K562 (cell line): ENCODE measurements at regions not wholly inside any gene's neighbourhood (a gene's known extent, or its start where the extent isn't known, plus 50 kb on each side); places are given as distances from the start of the nearest gene placed in this dataset.

ENCODE experiments used
- ATAC-seq: fragments of 200-7000 bp; cut with Tn5 transposase; 3 replicates; pipeline ENCODE4 v1.9.1; 2020; ENCODE audit warnings: moderate library complexity
- BruUV-seq: library from RNA; stranded (reverse); fragments of 400-500 nt; replicated peaks from 2 replicates; lab custom pipeline; 2021; lab: Mats Ljungman, UMichigan
- CTCF ChIA-PET: fragments of 300-600 bp; formaldehyde crosslinking; extraction: SDS; loops from one replicate; lab custom pipeline; 2021; ENCODE audit warnings: low intra/inter-chr PET ratio; lab: Yijun Ruan, JAX
- POLR2A ChIA-PET: fragments of 300-600, 350-650 bp; sonication (Branson Sonifier 250); formaldehyde crosslinking; extraction: SDS; loops from one replicate; lab custom pipeline; 2021; ENCODE audit warnings: antibody characterized with exemption, inconsistent platforms; lab: Yijun Ruan, JAX
- DNase-seq, 4 experiments: peaks; one replicate each; pipeline versions ENCODE4 v3.0.0 to v3.0.0-alpha.2; 2011 to 2018; ENCODE audit warnings: low spot score in 3 of 4, mixed read lengths in 3 of 4; ENCODE audit errors: extremely low read depth in 1 of 4
- FAIRE-seq: peaks from 2 replicates; lab custom pipeline; 2011; peaks lifted over from hg19 to GRCh38; lab: Jason Lieb, UNC
- H2AFZ ChIP-seq: 2 replicates; pipeline ENCODE4 v1.6.0; 2011; ENCODE audit warnings: low read depth, low read length, control low read depth, inconsistent platforms
- H3K27ac ChIP-seq: fragments of 200-600 bp; 3 replicates; pipeline ENCODE4 v1.8.0; 2011; ENCODE audit warnings: low read depth, mild to moderate bottlenecking, control low read depth, inconsistent platforms, low read length, moderate library complexity, mixed read lengths; ENCODE audit errors: extremely low read depth
- H3K27me3 ChIP-seq, 2 experiments: fragments of 300-600 bp in 1 of 2; 2 replicates in 1 of 2; 3 replicates in 1 of 2; pipeline versions ENCODE4 v1.6.0 to v1.8.0; 2011; ENCODE audit warnings: inconsistent platforms in 2 of 2, low read length in 2 of 2, mild to moderate bottlenecking in 1 of 2, mixed read lengths in 1 of 2, moderate library complexity in 1 of 2; ENCODE audit not compliant: control insufficient read depth in 2 of 2, insufficient read depth in 2 of 2
- H3K36me3 ChIP-seq: fragments of 300-600 bp; 3 replicates; pipeline ENCODE4 v1.8.0; 2011; ENCODE audit warnings: mild to moderate bottlenecking, low read length, inconsistent platforms; ENCODE audit not compliant: control insufficient read depth, insufficient read depth
- H3K4me1 ChIP-seq, 2 experiments: fragments of 200-600 bp in 1 of 2; replicated peaks in 1 of 2; 2 replicates in 1 of 2; 3 replicates in 1 of 2; pipeline versions ENCODE4 v1.5.1 to v1.8.0; 2011; ENCODE audit warnings: inconsistent platforms in 2 of 2, low read length in 2 of 2, mild to moderate bottlenecking in 1 of 2, mixed read lengths in 1 of 2, moderate library complexity in 1 of 2; ENCODE audit not compliant: control insufficient read depth in 2 of 2, insufficient read depth in 2 of 2
- H3K4me2 ChIP-seq: 2 replicates; pipeline ENCODE4 v1.6.1; 2011; ENCODE audit warnings: low read length, control low read depth, inconsistent platforms, mixed read lengths; ENCODE audit not compliant: insufficient read depth
- H3K4me3 ChIP-seq: fragments of 200-600 bp; sonication (generic), shearing (Covaris generic); 2 replicates; pipeline ENCODE4 v1.5.1; 2016; ENCODE audit warnings: control low read depth, inconsistent platforms
- H3K79me2 ChIP-seq: fragments of 200-600 bp; 3 replicates; pipeline ENCODE4 v1.8.0; 2011; ENCODE audit warnings: low read length, inconsistent platforms; ENCODE audit not compliant: control insufficient read depth, insufficient read depth
- H3K9ac ChIP-seq, 2 experiments: 2 replicates each; pipeline versions ENCODE4 v1.6.0 to v1.6.1; 2011; ENCODE audit warnings: low read depth in 2 of 2, low read length in 2 of 2, control low read depth in 1 of 2, inconsistent platforms in 1 of 2, mild to moderate bottlenecking in 1 of 2, mixed read lengths in 1 of 2; ENCODE audit not compliant: insufficient read depth in 1 of 2
- H3K9me1 ChIP-seq: one replicate; pipeline ENCODE4 v1.6.0; 2011; ENCODE audit warnings: inconsistent platforms, mild to moderate bottlenecking, low read length, moderate library complexity; ENCODE audit not compliant: control insufficient read depth, insufficient read depth
- H3K9me3 ChIP-seq: replicated peaks from 2 replicates; pipeline ENCODE4 v1.5.1; 2011; ENCODE audit warnings: low read depth, low read length, inconsistent platforms; ENCODE audit not compliant: control insufficient read depth, insufficient read depth
- H4K20me1 ChIP-seq: replicated peaks from 2 replicates; pipeline ENCODE4 v1.6.1; 2011; ENCODE audit warnings: low read length, inconsistent platforms, mixed read lengths; ENCODE audit not compliant: control insufficient read depth, insufficient read depth
- MECOM ChIP-seq: fragments of 250-450 bp; sonication (Bioruptor Pico); IDR thresholded peaks from 2 replicates; pipeline ENCODE4 v1.8.0; 2022; ENCODE audit warnings: inconsistent platforms
- NCOA6 ChIP-seq: fragments of 450-650 bp; IDR thresholded peaks from 2 replicates; pipeline ENCODE4 v1.6.1; 2017; ENCODE audit warnings: mild to moderate bottlenecking
- RNF219 ChIP-seq: fragments of 250-450 bp; sonication (Bioruptor Pico); IDR thresholded peaks from 2 replicates; pipeline ENCODE4 v1.5.0; 2022; ENCODE audit warnings: mild to moderate bottlenecking
- SAFB2 ChIP-seq: fragments of 200-400 bp; formaldehyde crosslinking; IDR thresholded peaks from 2 replicates; pipeline ENCODE4 v1.6.1; 2018; ENCODE audit warnings: borderline replicate concordance, low read length, low read depth, moderate library complexity; ENCODE audit not compliant: severe bottlenecking
- TAF15 ChIP-seq: fragments of 200-400 bp; formaldehyde crosslinking; IDR thresholded peaks from 2 replicates; pipeline ENCODE4 v1.6.1; 2017; ENCODE audit warnings: mild to moderate bottlenecking, low read depth, low read length, moderate library complexity
- TFAP4 ChIP-seq: sonication (generic); formaldehyde crosslinking; IDR thresholded peaks from 2 replicates; pipeline ENCODE4 v1.8.0; 2022; ENCODE audit warnings: missing genetic modification reagents, mild to moderate bottlenecking, moderate library complexity, borderline replicate concordance
- WGBS: fragments of 100-300 bp; shearing (Covaris generic); methylation state at CpG from one replicate; pipeline ENCODE4 v1.1.6; 2016; ENCODE audit warnings: low coverage, mixed read lengths; ENCODE audit not compliant: insufficient coverage; ENCODE audit errors: missing lambda C conversion rate; 5-methylcytosine and 5-hydroxymethylcytosine counted together
- in situ Hi-C: fragments of 300-500 bp; cut with MboI; formaldehyde crosslinking; loops from 4 replicates; pipeline ENCODE4 v1.15.0; 2018; ENCODE audit warnings: inconsistent platforms, mixed read lengths
- intact Hi-C: fragments of 100-400 bp; cut with micrococcal nuclease; formaldehyde crosslinking; loops from 2 replicates; pipeline ENCODE4 v1.14.2; 2022

DNA sequence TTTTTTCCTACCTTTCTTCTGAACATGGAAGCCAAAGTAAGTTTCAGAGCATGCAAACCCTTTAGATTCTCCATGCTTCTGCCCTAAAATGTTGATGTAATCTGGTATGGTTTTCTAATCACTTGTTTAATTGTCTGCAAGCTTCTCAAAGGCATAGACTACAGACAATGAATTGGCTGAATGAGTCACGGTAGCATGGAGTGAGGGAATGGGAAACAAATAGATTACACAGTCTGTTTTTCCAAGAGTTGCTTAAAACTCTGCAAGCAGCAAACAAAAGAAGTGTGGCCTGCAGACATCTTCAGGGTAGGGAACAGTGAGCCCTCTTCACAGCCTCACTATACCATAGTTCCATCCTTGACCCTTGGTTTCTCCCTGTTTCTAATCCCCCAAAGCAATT, 326.0 kb downstream of the BARHL2 start:
- H3K9ac ChIP-seq, result no peak overlapping the region
- no peak for FAIRE-seq
- in situ Hi-C loops, result no loop called here

More for the DNA sequence above, 326.0 kb downstream of the BARHL2 start:
- no peaks in the 10 kb centered on the region for H3K9me1 ChIP-seq
- H3K36me3 ChIP-seq, result no peaks in the 10 kb centered on the region
- no peaks in the 10 kb centered on the region for H4K20me1 ChIP-seq
- no peaks in the 10 kb centered on the region for H3K4me1 ChIP-seq
- WGBS, result 0% methylated on average over 1 of the region's 1 CpG
- no peaks in the 10 kb centered on the region for H3K27me3 ChIP-seq
- intact Hi-C loops, result no loop called here
- BruUV-seq, result no TSS peak
- no peak overlapping the region for H3K27ac ChIP-seq
- TF ChIP-seq NCOA6 (no peak), MECOM (no peak), TAF15 (no peak), TFAP4 (CRISPR knock-in tag) (no peak), SAFB2 (no peak), RNF219 (CRISPR knock-in tag) (no peak)
- no peak overlapping the region for H3K4me2 ChIP-seq
- H3K79me2 ChIP-seq, result no peaks in the 10 kb centered on the region
- ChIA-PET POLR2A (interaction anchor here (0.6 to 1.1 kb wide), 2 partner anchors 9 to 1022 kb away, joined by 3 read pairs; no protein-coding TSS in a partner anchor), CTCF (no interaction called here)
- DNase-seq, result no peak
- H3K9me3 ChIP-seq, result no peaks in the 10 kb centered on the region
- H2AFZ ChIP-seq, result no peak overlapping the region
- ATAC-seq, result no peak
- H3K4me3 ChIP-seq, result no peak overlapping the region
